ENCODE measurements at regions not wholly inside any gene's neighbourhood (a gene's known extent, or its start where the extent isn't known, plus 50 kb on each side); places are given as distances from the start of the nearest gene placed in this dataset.
"Not testable (repeated sequence)": the region's sequence is repeated elsewhere in the genome, so short reads cannot be mapped to it uniquely, and the experiment has no call there.

DNA sequence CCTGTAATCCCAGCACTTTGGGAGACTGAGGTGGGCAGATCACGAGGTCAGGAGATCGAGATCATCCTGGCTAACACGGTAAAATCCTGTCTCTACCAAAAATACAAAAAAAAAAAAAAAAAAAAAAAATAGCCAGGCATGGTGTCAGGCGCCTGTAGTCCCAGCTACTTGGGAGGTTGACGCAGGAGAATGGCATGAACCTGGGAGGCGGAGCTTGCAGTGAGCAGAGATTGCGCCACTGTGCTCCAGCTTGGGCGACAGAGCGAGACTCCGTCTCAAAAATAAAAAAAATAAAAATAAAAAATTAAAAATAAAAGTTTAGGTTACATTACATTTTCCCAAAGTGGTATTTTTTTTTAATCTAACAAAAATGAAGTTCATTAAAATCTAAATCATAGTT lies 218.1 kb upstream of the TMEFF2 start:
- DNase-seq (ENCODE audit: low read depth in 2 of 3, low spot score in 2 of 3), result not testable (repeated sequence)

DNA sequence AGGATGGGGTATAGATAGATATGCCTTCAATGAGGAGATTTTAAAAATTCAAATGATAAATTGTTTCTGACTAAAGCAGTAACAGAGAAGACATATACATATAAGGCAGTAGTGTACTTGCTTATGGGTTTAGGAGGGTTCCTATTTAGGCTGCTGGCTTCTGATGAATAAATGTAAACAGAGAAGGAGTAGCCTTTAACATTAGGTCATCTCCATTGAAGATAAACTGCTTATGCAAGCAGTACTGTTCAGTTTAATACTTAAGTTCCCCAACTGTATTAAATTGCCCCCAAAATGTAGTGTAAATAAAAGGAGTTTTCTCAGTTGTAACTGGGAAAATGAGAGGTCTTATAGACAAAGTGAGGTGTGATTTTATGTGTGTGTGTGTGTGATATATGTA lies 217.7 kb upstream of the TMEFF2 start:
- no peak for DNase-seq (ENCODE audit: low read depth in 2 of 3, low spot score in 2 of 3)

DNA sequence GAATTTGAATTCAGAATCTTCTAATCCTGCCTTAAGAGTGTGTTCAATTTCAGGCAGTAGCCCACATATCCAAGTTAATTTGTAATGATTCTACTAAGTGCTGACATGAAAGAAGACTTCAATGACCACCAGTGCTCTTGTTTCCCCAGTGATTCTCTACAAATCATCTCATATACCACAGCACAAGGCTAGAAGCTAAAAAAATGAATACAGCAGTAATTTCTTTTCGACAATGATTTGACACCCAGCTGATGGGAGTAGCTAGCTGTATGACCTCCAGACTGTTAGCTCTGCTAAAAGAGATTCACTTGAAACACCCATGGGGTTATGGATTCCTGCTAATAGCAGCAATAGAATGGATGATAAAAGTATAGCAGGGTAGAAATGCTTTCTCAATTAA lies 217.0 kb upstream of the TMEFF2 start:
- no peak for DNase-seq (ENCODE audit: low read depth in 2 of 3, low spot score in 2 of 3)

DNA sequence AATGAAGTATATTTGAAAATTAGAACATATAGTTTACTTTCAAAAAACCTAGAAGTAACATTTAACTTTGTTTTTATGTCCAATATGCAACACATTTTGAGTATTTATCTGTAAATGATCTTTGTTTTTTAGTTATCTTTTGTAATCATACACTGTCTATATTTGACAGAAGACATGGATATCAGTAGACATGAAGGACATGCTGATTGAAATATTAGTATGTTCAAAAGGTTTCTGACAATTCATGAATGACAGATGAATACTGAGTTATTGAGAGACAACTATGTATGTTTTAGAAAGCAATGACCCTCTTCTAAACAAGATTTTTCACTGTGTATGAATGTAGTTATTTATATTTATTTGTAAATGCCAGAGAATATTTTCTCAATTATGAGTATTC lies 215.6 kb upstream of the TMEFF2 start:
- no peak for DNase-seq (ENCODE audit: low read depth in 2 of 3, low spot score in 2 of 3)

DNA sequence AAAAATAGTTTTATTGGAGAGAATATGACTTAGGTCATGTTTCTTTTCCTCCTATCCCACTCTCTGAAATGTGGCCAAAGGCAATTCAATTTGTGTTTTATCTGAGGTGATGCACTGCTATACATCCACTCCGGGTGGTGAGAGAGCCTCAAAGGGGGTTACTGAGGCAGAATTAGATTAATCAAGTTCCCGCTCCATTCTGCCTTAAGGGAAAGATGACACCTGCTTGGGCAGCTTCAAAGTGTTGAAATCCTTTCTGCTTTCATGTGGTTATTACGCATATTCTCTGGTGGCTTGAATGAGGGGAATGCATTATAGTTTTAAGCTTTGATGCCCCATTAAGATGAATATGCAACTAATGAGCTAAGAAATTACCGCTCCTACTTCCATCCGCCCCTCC lies 213.0 kb upstream of the TMEFF2 start:
- DNase-seq (ENCODE audit: low read depth in 2 of 3, low spot score in 2 of 3), result no peak

DNA sequence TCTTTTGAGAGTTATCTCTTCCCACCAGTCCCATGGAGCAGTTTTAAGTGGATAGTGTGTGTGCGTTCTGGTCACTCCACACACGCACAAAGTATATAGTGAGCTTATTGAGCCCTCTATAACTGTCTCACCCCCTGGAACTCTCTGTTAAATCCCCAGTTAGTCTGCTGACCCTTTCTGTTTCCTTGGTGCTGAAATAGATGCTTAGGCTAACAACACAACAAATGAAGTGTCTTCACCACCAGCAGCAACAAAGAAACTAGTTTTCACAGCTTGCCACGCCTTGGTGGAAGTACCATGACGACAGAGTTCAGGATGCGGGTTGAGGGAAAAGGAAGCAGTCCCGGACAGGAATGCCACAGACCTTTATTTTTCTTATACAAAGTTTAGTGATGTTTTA lies 203.5 kb upstream of the TMEFF2 start:
- DNase-seq (ENCODE audit: low read depth in 2 of 3, low spot score in 2 of 3), result no peak

DNA sequence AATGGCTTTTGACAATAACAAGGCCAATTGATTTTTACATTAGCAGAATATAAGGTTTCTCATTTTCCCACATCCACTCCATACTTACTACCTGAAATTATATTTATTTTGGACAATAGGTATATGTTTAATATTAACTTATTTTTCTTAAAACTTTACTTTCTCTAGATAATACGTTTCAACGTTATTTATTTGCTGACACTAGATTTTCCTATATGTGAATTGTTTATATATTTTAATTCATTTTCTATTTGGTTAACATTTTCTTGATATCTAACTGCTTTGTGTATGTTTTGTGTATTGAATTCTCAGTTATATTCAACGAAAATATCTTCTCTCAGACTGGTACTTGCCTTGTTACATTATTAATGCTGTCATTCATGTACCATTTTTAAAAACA lies 199.9 kb upstream of the TMEFF2 start:
- no peak for DNase-seq (ENCODE audit: low read depth in 2 of 3, low spot score in 2 of 3)

DNA sequence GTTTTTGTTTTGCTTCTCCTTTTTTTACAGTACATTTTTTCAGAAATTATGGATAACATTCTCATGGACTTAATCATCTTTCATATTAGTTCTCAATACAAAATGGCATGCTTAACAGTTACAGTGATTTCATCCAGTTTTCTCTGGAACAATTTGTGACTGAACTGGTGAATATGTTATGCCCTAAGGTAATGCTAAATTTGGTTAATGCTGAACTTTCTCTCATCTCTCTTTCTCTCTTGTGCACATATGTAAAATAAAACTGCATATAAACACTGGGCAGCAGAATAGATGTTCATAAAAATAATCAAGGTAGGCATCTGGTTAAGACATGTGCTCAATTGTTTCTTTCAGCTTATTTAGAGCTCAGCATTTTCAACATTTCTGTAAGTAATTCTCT lies 196.3 kb upstream of the TMEFF2 start:
- DNase-seq (ENCODE audit: low read depth in 2 of 3, low spot score in 2 of 3), result no peak

DNA sequence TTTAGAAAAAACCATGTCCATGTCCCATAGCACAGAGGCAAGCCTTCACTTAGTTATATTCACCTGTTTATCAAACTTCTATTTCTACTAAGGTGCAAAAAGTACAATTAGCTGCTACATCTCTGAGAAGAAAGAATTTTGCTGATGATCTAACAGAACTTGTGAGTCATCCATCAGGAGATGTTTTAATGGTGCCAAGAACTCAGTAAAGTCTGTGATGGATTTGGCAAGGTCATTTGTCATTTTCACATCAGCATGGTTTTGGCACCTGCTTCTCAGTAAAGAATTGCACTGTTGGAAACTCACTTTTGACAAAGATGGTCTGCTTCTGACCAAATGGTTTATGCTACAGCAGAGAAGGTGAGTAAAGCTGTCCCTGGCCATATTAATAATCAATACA lies 195.7 kb upstream of the TMEFF2 start:
- DNase-seq (ENCODE audit: low read depth in 2 of 3, low spot score in 2 of 3), result no peak

DNA sequence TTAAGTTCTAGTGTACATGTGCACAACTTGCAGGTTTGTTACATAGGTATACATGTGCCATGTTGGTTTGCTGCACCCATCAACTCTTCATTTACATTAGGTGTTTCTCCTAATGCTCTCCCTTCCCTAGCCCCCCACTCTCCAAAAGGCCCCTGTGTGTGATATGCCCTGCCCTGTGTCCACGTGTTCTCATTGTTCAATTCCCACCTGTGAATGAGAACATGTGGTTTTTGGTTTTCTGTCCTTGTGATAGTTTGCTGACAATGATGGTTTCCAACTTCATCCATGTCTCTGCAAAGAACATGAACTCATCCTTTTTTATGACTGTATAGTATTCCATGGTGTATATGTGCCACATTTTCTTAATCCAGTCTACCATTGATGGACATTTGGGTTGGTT lies 189.5 kb upstream of the TMEFF2 start:
- DNase-seq (ENCODE audit: low read depth in 2 of 3, low spot score in 2 of 3), result not testable (repeated sequence)

DNA sequence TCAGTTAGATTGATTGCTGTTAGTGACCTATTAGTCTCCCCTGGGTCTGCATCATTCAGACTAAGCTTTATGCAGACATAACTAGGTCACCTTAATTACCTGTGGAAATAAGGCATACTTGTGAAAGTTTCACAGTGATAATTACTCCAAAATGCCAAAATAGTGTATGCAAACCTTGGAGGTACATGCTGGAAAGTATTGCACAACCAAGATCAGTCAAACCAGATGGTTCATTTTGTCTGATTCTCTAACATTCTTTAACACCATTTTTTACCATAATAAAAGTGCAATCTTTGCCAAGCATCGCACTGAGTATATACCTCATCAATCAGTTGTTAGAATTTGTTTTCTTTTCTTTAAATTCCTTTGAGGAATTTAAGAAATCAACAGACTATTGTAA lies 186.3 kb upstream of the TMEFF2 start:
- no peak for DNase-seq (ENCODE audit: low read depth in 2 of 3, low spot score in 2 of 3)

DNA sequence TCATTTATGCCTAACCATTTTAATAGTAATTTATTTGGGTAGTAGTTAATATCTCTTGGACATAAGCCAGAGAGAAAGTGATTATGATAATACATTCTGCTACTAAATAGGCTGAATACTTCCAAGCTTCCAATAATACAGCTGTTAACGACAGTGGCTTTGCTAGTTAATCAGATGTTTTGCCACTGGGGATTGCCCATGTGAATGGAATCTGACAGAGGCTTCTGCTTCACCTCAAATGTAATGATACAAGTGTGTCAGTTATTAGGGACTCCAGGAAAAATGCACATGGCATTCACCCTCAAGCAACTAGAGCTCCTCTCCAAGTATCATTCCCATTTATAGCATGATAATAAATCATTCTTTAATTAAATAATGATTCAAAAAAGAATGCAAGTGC lies 185.0 kb upstream of the TMEFF2 start:
- DNase-seq (ENCODE audit: low read depth in 2 of 3, low spot score in 2 of 3), result no peak

DNA sequence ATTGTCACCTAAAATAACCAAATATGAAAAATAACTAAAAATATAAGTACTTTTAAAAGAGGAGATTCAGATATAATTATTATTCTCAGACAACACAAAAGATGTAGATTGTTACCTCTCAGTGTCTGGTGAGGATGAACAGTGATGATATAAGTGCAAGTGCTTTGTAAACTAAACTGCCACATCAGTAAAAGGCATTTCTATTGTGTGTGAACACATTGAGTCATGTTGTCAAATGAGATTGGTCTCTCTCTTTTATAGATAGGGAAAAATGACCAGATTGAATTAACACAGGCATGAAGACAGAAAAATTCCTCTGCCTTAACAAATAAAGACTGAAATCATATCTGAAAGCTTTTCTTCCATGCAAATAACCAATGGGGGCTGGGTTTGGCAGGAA lies 182.4 kb upstream of the TMEFF2 start:
- no peak for DNase-seq (ENCODE audit: low read depth in 2 of 3, low spot score in 2 of 3)

DNA sequence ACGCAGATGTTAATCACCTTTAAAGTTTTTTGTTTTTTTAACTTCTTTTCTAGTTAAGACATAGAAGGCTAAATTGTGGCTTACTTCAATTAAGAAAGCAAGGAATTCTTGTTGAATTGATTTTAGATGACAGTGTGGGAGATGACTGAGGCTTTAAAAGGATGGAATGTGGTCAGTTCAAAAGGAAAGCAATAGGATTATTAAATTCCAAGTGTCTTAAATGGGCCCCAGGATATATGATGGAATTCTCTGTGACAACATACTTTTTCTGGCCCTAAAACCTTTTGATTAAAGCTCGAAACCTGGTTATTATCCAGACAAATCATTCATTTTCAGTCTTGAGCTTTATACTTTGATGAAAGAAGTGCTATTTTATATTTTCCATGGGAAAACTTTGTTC lies 179.0 kb upstream of the TMEFF2 start:
- DNase-seq (ENCODE audit: low read depth in 2 of 3, low spot score in 2 of 3), result no peak

DNA sequence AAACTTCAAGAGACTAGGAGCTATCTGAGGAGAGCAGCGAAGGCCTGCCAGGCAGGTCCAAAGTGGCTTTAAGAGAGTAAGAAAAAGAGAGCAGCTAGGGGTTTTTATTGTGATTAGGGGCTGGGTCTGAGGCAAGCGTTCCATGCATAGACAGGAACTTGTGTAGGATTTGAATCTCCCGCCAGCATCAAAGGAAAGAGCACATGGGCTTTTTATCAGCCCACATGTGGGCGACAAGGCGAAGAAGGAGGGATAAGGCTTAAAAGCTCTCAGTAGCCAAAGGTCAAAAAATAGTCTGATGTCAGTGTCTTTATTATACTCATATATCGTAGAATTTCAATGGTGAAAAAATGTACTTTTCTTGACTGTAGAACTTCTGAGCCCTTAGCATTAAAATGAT lies 178.5 kb upstream of the TMEFF2 start:
- DNase-seq (ENCODE audit: low read depth in 2 of 3, low spot score in 2 of 3), result no peak

DNA sequence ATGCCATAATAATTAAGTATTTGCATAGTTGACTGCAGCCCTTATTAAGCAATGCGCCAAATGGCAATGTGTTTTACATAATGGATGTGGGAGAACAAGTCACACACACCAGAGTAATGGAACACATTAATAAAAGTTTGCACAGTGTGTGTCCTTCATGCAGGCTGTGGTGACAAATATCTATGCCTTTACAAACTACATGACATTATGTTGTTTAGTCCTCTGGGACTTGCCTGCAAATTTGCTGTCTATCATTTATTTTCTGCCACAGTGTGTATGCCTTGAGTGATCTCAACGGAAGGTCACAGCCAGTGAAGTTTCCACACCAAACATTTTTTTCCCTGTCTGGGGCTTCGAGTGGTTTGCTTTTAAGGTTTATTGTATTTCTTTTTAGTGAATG lies 175.2 kb upstream of the TMEFF2 start:
- DNase-seq (ENCODE audit: low read depth in 2 of 3, low spot score in 2 of 3), result no peak

DNA sequence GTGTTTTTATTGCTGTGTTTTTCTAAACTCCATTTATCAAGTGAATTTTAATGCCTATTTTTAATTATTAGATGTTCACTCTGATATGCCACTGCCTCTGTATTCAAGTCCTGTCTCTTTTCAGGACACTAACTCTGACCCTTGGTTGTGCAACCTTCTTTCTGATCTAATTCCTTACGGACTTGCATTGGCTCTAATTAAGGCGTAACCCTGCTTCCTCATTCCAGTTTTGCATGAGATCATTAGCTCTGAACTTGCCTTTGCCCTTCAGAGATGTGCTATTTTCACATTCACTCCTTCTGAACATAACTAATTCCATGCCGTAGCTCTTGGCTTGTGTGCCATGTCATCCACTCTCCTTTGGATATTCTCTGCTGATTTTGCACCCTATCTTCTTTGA lies 162.5 kb upstream of the TMEFF2 start:
- DNase-seq (ENCODE audit: low read depth in 2 of 3, low spot score in 2 of 3), result no peak

DNA sequence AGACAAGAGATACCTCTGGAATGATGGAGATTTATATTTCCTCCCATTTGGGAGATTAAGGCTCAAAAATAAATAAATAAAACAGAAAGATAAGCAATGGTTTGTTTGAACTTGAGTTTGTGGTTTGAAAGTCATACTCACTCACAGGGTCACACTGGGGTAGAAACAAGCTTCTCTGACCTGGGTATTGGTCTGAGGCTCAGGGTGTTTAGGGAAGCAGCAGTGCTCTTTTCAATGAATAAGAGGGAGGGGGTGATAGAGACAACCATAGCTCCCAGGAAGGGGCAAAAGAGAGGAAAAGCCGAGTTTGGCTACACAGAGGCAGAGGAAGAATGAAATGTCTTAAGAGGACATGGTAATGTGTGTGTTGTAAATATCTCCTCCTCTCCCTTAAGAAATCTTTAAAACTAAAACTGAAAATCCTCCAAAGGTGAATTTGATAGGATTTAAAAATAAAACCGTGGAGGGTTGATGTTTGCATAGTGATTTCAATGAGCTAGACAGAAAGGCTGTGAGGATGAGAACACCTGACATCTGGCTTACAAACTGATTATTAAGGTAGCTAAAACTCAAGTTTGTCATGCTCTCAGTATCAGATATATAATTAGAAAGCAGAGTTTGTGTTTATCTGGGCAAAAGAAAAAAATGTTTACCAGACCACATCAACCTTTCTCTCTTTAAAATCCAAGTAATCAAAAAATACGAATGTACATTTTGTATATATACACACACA lies 159.9 kb upstream of the TMEFF2 start:
- no peak for DNase-seq (ENCODE audit: low read depth in 2 of 3, low spot score in 2 of 3)

DNA sequence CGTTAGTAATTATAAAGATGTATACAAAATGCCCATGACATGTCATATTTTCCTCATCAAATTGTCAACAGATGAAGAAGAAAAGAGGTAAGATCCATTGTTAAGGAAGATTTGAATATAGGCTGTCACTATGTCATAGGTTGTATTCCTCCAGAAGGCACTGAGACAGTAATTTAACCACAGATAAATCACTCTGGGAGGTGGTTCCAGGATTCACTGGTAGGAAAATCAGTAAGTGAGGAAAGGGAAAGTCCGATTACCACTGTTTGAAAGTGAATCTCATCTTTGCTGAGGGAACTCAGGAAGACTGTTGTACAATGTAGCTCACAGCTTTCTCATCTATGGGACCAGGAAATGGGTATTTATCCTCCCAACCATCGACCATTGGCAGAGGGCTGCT lies 152.8 kb upstream of the TMEFF2 start:
- DNase-seq (ENCODE audit: low read depth in 2 of 3, low spot score in 2 of 3), result no peak

DNA sequence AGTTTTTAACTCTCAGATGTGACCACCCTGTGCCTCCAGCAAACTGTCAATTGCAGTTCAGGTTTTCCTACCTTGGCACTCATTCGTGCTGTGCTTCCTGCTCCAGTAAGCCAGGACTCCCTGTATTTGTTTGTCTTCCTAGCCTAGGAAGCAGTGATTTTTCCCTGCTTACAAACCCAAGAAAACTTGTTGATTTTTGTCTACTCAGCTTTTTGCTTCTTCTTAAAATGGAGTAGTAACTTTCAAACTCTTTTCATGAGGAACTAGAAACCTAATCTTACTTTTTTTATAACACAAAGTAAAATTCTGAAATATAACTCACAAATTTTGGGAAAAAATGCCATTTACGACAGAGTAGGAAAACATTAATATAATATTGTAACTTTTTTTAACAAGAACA lies 150.6 kb upstream of the TMEFF2 start:
- no peak for DNase-seq (ENCODE audit: low read depth in 2 of 3, low spot score in 2 of 3)

DNA sequence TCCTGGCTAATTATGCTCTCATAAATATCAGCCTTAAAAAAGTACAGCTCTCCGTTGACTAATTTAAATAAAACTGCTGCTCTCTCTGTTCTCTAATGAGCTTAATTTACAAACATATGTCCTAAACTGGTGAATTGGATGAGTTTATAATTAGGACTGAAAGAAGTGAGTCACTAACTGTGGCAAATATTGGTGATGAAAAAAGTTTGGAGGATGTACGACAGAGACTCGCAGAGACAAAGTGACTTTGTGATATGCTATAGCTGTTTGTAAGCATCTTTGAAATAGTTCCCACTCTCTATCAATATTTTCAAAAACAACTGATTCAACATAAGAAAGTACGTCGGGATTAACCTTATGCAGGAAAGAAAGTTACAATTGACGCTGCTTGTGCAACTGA lies 138.9 kb upstream of the TMEFF2 start:
- no peak for DNase-seq (ENCODE audit: low read depth in 2 of 3, low spot score in 2 of 3)

DNA sequence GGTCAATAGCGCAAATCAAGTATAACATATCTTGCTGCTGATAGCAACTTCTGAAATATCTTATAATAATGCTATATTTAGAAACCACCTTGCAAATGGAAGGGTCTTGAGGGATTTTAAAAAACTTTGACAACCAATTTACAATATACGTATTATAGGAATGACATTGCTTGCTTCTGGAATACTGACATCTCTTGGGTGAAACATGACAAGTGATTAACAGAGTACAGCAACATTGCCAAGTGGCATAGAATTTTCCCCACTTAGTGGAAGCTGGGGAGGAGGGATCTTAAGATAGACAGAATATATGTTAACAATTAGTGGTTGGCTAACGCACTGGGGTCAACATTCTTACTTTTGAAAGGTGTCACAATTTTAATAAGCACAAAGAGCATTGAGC lies 133.6 kb upstream of the TMEFF2 start:
- DNase-seq (ENCODE audit: low read depth in 2 of 3, low spot score in 2 of 3), result no peak

DNA sequence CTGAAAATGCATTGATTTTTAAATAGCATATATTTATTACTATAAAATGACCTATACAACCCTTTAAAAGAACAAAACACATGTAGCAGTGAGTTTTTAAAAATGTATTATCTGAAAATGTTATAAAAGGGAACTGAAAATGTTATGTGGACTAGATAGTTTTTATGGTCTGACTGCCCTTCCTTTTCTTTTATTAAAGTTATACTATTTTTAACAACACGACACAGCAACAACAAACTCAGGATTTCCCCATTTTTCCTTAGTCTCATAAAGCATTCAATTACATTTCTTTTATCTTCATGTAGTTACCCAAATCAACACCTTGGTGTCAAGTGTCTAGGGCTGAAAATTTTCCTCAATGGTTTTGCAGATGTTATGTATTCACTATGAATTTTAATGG lies 132.8 kb upstream of the TMEFF2 start:
- DNase-seq (ENCODE audit: low read depth in 2 of 3, low spot score in 2 of 3), result no peak
